NCI-H1436 (cell line): ENCODE measurements at regions not wholly inside any gene's neighbourhood (a gene's known extent, or its start where the extent isn't known, plus 50 kb on each side); places are given as distances from the start of the nearest gene placed in this dataset.
"Not testable (repeated sequence)": the region's sequence is repeated elsewhere in the genome, so short reads cannot be mapped to it uniquely, and the experiment has no call there.

Experiments
- DNase-seq: peaks from one replicate; lab custom pipeline; 2025; lab: John Stamatoyannopoulos, UW

- no peak for DNase-seq
Measured at GRCh38 chr20:10109641-10110040, 74.9 kb downstream of the ANKEF1 start.

- no peak for DNase-seq
Measured at GRCh38 chr20:10110151-10110550, 75.4 kb downstream of the ANKEF1 start.

- no peak for DNase-seq
Measured at GRCh38 chr20:10111139-10111958, 76.6 kb downstream of the ANKEF1 start.

- no peak for DNase-seq
Measured at GRCh38 chr20:10111959-10112250, 77.1 kb downstream of the ANKEF1 start.

GRCh38 chr20:10113746-10114145 is 79.0 kb downstream of the ANKEF1 start:
- DNase-seq = no peak

- no peak for DNase-seq
Measured at GRCh38 chr20:10114598-10114997, 79.8 kb downstream of the ANKEF1 start.

GRCh38 chr20:10115021-10115420 is 80.2 kb downstream of the ANKEF1 start:
- DNase-seq = no peak

- no peak for DNase-seq
Measured at GRCh38 chr20:10119336-10119735, 84.5 kb downstream of the ANKEF1 start.

- DNase-seq = not testable (repeated sequence)
Measured at GRCh38 chr20:10124883-10125282, 90.1 kb downstream of the ANKEF1 start.

GRCh38 chr20:10125757-10126156 is 91.0 kb downstream of the ANKEF1 start:
- no peak for DNase-seq

GRCh38 chr20:10129749-10130148 is 88.9 kb upstream of the SNAP25 start:
- no peak for DNase-seq

- peak; percentile 71 for DNase-seq
Measured at GRCh38 chr20:10131732-10132345, 86.8 kb upstream of the SNAP25 start.

- no peak for DNase-seq
Measured at GRCh38 chr20:10132387-10132786, 86.2 kb upstream of the SNAP25 start.

GRCh38 chr20:10133532-10133931 is 85.1 kb upstream of the SNAP25 start:
- no peak for DNase-seq

- no peak for DNase-seq
Measured at GRCh38 chr20:10134176-10134575, 84.5 kb upstream of the SNAP25 start.

- no peak for DNase-seq
Measured at GRCh38 chr20:10135438-10135837, 83.2 kb upstream of the SNAP25 start.

GRCh38 chr20:10137032-10137431 is 81.6 kb upstream of the SNAP25 start:
- no peak for DNase-seq

GRCh38 chr20:10137533-10137932 is 81.1 kb upstream of the SNAP25 start:
- DNase-seq = no peak

- no peak for DNase-seq
Measured at GRCh38 chr20:10157549-10157948, 61.1 kb upstream of the SNAP25 start.

GRCh38 chr20:10167040-10167439 is 51.6 kb upstream of the SNAP25 start:
- DNase-seq = no peak

- DNase-seq = no peak
Measured at GRCh38 chr20:10167594-10167993, 51.0 kb upstream of the SNAP25 start.
